Calu3 (cell line): ENCODE measurements at regions not wholly inside any gene's neighbourhood (a gene's known extent, or its start where the extent isn't known, plus 50 kb on each side); places are given as distances from the start of the nearest gene placed in this dataset.
A peak's percentile ranks its signal among the peaks of the same experiment; 100 is the strongest.

ENCODE experiments used
- BruUV-seq: library from RNA; stranded (reverse); fragments of 400-500 nt; replicated peaks from 2 replicates; lab custom pipeline; 2021; lab: Mats Ljungman, UMichigan
- CTCF ChIA-PET: fragments of 300-600 bp; sonication (Branson Sonifier 250); formaldehyde crosslinking; loops from one replicate; lab custom pipeline; 2022; ENCODE audit warnings: antibody characterized with exemption; lab: Charles Lee
- DNase-seq: peaks from one replicate; pipeline ENCODE4 v3.0.0; 2022
- H3K27ac Mint-ChIP-seq: one replicate; pipeline ENCODE4 v1.8.0; 2022; ENCODE audit warnings: mixed read lengths; ENCODE audit not compliant: unreplicated experiment
- H3K27me3 Mint-ChIP-seq: one replicate; pipeline ENCODE4 v1.8.0; 2022; ENCODE audit warnings: mixed read lengths; ENCODE audit not compliant: unreplicated experiment
- H3K36me3 Mint-ChIP-seq: one replicate; pipeline ENCODE4 v1.8.0; 2022; ENCODE audit warnings: mild to moderate bottlenecking, moderate library complexity, mixed read lengths; ENCODE audit not compliant: insufficient read depth, unreplicated experiment
- H3K4me1 Mint-ChIP-seq: one replicate; pipeline ENCODE4 v1.8.0; 2022; ENCODE audit warnings: mild to moderate bottlenecking, low read depth, mixed read lengths; ENCODE audit not compliant: unreplicated experiment
- H3K4me3 Mint-ChIP-seq: one replicate; pipeline ENCODE4 v1.8.0; 2022; ENCODE audit warnings: mild to moderate bottlenecking, low read depth, moderate library complexity, mixed read lengths; ENCODE audit not compliant: unreplicated experiment
- H3K9me3 Mint-ChIP-seq: one replicate; pipeline ENCODE4 v1.8.0; 2022; ENCODE audit warnings: low read depth, mixed read lengths; ENCODE audit not compliant: unreplicated experiment
- intact Hi-C: fragments of 100-400 bp; cut with micrococcal nuclease; formaldehyde crosslinking; loops from one replicate; pipeline ENCODE4 v1.10.0; 2022; ENCODE audit not compliant: unreplicated experiment
- TF ChIP-seq, protein P1 (sequence below): fragments of 200-600 bp; IDR thresholded peaks from one replicate; pipeline ENCODE4 v1.8.0; 2022; ENCODE audit warnings: antibody characterized with exemption; ENCODE audit not compliant: unreplicated experiment

DNA sequence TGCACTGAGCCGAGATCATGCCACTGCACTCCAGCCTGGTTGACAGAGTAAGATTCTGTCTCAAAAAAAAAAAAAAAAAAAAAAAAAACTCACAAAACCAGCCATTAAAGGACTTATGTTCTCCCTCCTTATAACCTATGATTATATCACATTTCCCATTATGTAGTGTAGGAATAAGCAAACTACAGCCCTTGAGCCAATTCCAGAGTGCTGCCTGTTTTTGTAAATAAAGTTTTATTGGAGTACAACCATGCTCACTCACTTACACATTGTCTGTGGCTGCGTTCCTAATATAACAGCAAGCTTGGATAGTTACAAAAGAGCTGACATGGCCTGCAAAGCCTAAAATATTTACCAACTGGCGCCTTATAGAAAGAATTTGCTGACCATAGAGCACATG is 72.7 kb upstream of the ARID5B start:
- H3K4me3 Mint-ChIP-seq = no peak overlapping the region
- intact Hi-C loops = no loop called here
- H3K36me3 Mint-ChIP-seq = no peaks in the 10 kb centered on the region
- TF ChIP-seq, protein P1, sequence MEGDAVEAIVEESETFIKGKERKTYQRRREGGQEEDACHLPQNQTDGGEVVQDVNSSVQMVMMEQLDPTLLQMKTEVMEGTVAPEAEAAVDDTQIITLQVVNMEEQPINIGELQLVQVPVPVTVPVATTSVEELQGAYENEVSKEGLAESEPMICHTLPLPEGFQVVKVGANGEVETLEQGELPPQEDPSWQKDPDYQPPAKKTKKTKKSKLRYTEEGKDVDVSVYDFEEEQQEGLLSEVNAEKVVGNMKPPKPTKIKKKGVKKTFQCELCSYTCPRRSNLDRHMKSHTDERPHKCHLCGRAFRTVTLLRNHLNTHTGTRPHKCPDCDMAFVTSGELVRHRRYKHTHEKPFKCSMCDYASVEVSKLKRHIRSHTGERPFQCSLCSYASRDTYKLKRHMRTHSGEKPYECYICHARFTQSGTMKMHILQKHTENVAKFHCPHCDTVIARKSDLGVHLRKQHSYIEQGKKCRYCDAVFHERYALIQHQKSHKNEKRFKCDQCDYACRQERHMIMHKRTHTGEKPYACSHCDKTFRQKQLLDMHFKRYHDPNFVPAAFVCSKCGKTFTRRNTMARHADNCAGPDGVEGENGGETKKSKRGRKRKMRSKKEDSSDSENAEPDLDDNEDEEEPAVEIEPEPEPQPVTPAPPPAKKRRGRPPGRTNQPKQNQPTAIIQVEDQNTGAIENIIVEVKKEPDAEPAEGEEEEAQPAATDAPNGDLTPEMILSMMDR = no peak
- peaks cover 4% of the 10 kb centered on the region for H3K9me3 Mint-ChIP-seq
- H3K27ac Mint-ChIP-seq = no peak overlapping the region
- peaks cover 22% of the 10 kb centered on the region for H3K4me1 Mint-ChIP-seq
- H3K27me3 Mint-ChIP-seq = no peaks in the 10 kb centered on the region
- no peak for DNase-seq
- CTCF ChIA-PET = interaction anchor here (0.7 kb wide), 1 partner anchor 1192 kb away, joined by 5 read pairs; no protein-coding TSS in a partner anchor
- BruUV-seq = no TSS peak

DNA sequence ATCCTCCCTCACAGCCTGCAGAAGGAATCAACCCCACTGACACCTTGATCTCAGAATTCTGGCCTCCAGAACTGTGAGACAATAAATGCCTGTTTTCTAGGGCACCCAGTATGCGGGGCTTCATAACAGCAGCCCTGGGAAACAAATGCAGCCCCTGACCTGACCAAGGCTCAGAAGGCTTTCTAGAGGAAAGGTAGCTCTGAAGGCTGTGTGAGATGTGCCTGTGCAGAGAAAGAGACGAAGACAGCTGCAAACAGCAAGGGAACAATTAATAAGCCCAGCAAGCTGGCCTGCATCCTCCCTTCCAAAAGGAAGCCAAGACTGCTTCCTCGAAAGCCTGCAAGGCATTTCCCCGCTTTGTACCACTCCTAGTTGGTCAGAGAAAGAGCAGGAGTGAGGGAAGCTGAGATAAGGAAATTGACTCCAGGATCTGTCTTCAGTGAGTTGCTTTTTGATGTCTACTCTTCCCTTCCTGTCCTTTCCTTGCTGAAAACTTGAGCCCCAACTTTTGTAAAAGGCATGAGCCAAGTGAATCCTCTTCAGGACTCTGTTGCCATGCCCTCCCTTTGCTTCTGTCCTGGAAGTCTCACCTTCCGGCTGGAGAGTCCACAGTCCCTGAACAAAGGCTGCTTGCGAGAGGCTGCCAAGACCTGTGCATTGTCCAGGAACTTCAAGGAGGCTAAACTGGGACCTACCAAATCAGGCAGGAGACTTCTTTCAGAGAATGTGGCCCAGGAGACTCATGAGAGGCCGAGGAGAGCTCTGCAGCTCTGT is 71.2 kb upstream of the ARID5B start:
- TF ChIP-seq, protein P1 = no peak
- BruUV-seq = no TSS peak
- intact Hi-C loops = loop anchor here (5.0 to 10.0 kb wide), 3 partner anchors 225 to 1013 kb away; no protein-coding TSS in a partner anchor

DNA sequence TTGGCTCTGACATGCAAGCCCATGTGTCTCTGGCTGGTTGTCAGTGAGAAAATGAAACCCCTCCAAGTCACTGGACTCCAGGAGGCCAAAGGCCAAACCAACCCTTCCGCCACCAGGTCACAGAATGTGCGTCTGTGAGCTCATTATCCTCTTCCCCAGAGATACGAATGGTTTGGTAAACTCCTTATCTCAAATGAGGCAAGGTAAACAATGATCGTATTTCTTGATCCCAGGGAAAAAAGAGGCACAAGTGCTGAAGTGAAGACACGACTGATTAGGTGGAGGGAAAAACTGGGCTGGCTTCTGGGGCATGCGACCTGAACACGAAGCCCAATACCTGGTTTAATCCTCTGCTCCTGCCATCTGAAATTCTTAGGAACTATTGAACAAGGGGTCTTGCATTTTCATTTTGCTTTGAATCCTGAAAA is 70.6 kb upstream of the ARID5B start:
- no peak for DNase-seq
- Mint-ChIP-seq H3K27me3 (no peaks in the 10 kb centered on the region), H3K36me3 (no peaks in the 10 kb centered on the region), H3K4me3 (no peak overlapping the region), H3K9me3 (peaks cover 4% of the 10 kb centered on the region), H3K27ac (no peak overlapping the region), H3K4me1 (peaks cover 38% of the 10 kb centered on the region)
- BruUV-seq = no TSS peak
- intact Hi-C loops = loop anchor here (5.0 to 10.0 kb wide), 3 partner anchors 226 to 1014 kb away; no protein-coding TSS in a partner anchor
- CTCF ChIA-PET = no interaction called here
- TF ChIP-seq, protein P1 = no peak

More for the DNA sequence above, 71.2 kb upstream of the ARID5B start:
- H3K9me3 Mint-ChIP-seq = peaks cover 4% of the 10 kb centered on the region
- no peaks in the 10 kb centered on the region for H3K36me3 Mint-ChIP-seq
- CTCF ChIA-PET = no interaction called here
- H3K4me1 Mint-ChIP-seq = peaks cover 37% of the 10 kb centered on the region
- no peak for DNase-seq
- H3K4me3 Mint-ChIP-seq = no peak overlapping the region
- no peak overlapping the region for H3K27ac Mint-ChIP-seq
- H3K27me3 Mint-ChIP-seq = no peaks in the 10 kb centered on the region

- no TSS peak for BruUV-seq
- Mint-ChIP-seq H3K4me1 (peaks cover 51% of the 10 kb centered on the region), H3K27me3 (no peaks in the 10 kb centered on the region), H3K27ac (peak overlapping the region; percentile 33), H3K36me3 (peaks cover 5% of the 10 kb centered on the region), H3K9me3 (peaks cover 4% of the 10 kb centered on the region), H3K4me3 (no peak overlapping the region)
- intact Hi-C loops = loop anchor here (5.0 to 10.0 kb wide), 3 partner anchors 228 to 1016 kb away; no protein-coding TSS in a partner anchor
- CTCF ChIA-PET = interaction anchor here (3.1 to 3.5 kb wide), 2 partner anchors 71 to 81 kb away, joined by 15 to 50 read pairs; no protein-coding TSS in a partner anchor
- DNase-seq = peak; percentile 7
- TF ChIP-seq, protein P1 = no peak
Observed at GRCh38 chr10:61832866-61833481, 68.5 kb upstream of the ARID5B start.
